ENCODE measurements at regions not wholly inside any gene's neighbourhood (a gene's known extent, or its start where the extent isn't known, plus 50 kb on each side); places are given as distances from the start of the nearest gene placed in this dataset.

DNA sequence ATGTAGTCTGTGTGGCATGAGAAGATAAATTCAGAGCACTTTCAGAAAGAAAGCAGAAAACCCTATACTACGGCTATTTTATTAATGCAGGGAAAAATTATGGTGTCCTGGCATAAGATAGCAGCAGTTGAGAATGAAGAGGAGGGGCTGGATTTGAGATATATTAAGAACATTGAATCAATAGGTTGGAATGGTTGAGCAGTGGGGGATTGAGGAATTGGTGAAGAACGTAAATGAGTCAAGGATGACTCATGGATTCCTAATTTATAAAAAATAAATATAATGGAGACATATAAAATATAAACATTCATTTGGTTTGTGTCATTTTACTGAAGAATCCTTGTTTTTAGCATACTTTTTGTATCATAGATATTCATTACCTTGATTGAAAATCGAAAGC, 234.3 kb upstream of the ADAMTS5 start:
- Mint-ChIP-seq H3K36me3 (no peaks in the 10 kb centered on the region), H3K4me1 (peaks cover 14% of the 10 kb centered on the region), H3K9me3 (peaks cover 7% of the 10 kb centered on the region), H3K27ac (no peak overlapping the region), H3K4me3 (no peak overlapping the region), H3K27me3 (ENCODE audit: low read depth) (no peaks in the 10 kb centered on the region)
- no peak for DNase-seq (ENCODE audit: low spot score in 2 of 2, unreplicated experiment in 2 of 2)
- TF ChIP-seq, protein P1, sequence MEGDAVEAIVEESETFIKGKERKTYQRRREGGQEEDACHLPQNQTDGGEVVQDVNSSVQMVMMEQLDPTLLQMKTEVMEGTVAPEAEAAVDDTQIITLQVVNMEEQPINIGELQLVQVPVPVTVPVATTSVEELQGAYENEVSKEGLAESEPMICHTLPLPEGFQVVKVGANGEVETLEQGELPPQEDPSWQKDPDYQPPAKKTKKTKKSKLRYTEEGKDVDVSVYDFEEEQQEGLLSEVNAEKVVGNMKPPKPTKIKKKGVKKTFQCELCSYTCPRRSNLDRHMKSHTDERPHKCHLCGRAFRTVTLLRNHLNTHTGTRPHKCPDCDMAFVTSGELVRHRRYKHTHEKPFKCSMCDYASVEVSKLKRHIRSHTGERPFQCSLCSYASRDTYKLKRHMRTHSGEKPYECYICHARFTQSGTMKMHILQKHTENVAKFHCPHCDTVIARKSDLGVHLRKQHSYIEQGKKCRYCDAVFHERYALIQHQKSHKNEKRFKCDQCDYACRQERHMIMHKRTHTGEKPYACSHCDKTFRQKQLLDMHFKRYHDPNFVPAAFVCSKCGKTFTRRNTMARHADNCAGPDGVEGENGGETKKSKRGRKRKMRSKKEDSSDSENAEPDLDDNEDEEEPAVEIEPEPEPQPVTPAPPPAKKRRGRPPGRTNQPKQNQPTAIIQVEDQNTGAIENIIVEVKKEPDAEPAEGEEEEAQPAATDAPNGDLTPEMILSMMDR (IDR thresholded peaks at IDR 0.05; ENCODE audit: unreplicated experiment), result no peak

DNA sequence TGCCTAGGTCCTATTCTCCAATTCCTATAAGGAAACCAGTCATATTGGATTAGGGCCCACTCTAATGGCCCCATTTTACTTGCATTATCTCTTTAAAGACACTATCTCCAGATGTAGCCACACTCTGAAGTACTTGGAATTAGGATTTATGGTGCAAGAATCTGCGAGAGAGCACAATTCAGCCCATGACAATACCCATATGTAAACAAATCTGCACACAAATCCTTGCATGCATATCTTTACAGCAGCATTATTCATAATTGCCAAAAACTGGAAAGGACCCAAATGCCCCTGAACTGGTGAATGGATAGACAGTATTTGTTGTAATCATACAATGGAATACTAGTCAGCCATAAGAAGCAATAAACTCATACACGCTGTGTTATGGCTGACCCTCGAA, 229.8 kb upstream of the ADAMTS5 start:
- TF ChIP-seq, protein P1 (IDR thresholded peaks at IDR 0.05; ENCODE audit: unreplicated experiment), result no peak
- no peak overlapping the region for H3K4me3 Mint-ChIP-seq
- no peak for DNase-seq (ENCODE audit: low spot score in 2 of 2, unreplicated experiment in 2 of 2)

DNA sequence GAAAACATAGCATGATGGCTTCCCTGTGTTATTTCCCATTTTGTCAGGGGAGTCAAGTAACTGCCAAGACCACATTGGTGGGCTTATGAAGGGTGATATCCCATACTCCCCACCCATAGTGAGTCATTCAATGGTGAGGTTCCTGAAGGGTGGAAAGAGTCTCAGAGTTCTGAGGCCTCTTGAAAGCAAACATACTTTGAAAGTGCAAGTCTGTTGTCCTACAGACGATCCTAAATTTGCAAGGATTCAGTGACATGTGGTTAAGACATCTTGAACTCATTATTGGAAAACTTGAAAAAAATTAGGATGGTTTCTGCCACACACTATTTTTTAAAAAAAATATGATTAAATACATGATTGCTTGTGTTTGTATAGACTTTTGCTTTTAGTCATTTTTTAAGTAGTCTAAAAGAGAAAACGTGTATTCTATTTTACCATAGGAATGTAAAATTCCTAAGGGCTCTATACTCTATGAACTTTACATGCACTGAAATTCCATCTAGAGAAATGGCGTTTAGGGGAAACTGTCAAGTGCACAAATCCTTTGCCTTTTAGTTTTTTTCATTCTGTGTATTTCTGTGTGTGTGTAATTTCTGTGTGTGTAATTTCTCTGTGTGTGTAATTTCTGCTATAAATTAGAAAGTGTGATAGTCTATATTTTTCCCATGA, 225.5 kb upstream of the ADAMTS5 start:
- H3K4me3 Mint-ChIP-seq, result no peak overlapping the region
- H3K9me3 Mint-ChIP-seq, result peaks cover 25% of the 10 kb centered on the region
- H3K4me1 Mint-ChIP-seq, result peaks cover 27% of the 10 kb centered on the region
- H3K36me3 Mint-ChIP-seq, result peaks cover 2% of the 10 kb centered on the region
- TF ChIP-seq, protein P1 (IDR thresholded peaks at IDR 0.05; ENCODE audit: unreplicated experiment), result no peak
- H3K27me3 Mint-ChIP-seq (ENCODE audit: low read depth), result no peaks in the 10 kb centered on the region
- no peak for DNase-seq (ENCODE audit: low spot score in 2 of 2, unreplicated experiment in 2 of 2)
- H3K27ac Mint-ChIP-seq, result peak overlapping the region; percentile 50

More for the DNA sequence above, 229.8 kb upstream of the ADAMTS5 start:
- H3K27me3 Mint-ChIP-seq (ENCODE audit: low read depth), result no peaks in the 10 kb centered on the region
- peaks cover 10% of the 10 kb centered on the region for H3K4me1 Mint-ChIP-seq
- H3K9me3 Mint-ChIP-seq, result peaks cover 25% of the 10 kb centered on the region
- no peak overlapping the region for H3K27ac Mint-ChIP-seq
- peaks cover 2% of the 10 kb centered on the region for H3K36me3 Mint-ChIP-seq

DNA sequence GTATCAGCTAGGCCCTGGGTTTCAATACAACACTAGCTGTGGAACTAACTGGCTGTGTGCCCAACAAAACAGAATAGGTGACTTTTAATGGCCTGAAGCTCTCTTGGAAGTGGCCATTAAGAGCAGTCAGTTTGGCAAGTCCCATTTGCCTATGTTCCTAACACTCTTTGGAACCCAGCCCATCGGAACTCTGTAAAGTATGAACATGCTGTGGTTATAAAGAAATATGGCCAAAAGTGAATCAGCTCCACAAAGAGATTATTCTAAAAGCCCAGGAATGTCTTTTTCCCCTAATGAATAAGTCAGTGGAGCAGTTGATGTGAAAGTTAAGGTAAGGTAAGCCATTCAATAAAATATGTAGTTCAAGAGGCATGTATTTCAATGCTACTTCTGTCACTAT, 223.7 kb upstream of the ADAMTS5 start:
- Mint-ChIP-seq H3K9me3 (peaks cover 14% of the 10 kb centered on the region), H3K36me3 (peaks cover 2% of the 10 kb centered on the region), H3K4me1 (peaks cover 27% of the 10 kb centered on the region), H3K27me3 (ENCODE audit: low read depth) (no peaks in the 10 kb centered on the region), H3K4me3 (no peak overlapping the region), H3K27ac (peak overlapping the region; percentile 55)
- no peak for DNase-seq (ENCODE audit: low spot score in 2 of 2, unreplicated experiment in 2 of 2)
- TF ChIP-seq, protein P1 (IDR thresholded peaks at IDR 0.05; ENCODE audit: unreplicated experiment), result no peak

DNA sequence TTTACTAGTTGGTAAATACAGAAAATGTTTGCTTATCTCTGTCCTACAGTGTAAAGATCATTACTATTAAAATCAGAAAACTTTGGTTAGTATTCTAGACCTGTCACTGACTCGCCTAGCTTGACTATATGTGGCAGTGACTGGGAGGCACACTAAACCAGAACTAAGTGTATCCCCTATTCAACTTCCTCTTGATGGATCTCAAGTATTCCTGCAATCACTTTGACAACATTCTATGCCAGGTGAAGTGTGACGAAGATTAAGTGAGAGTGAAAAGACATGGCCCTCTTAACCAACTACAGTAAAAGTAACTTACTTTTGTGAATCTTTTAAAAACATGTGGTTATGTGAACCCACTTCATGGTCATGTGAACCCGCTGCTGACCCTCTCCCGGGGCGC, 223.0 kb upstream of the ADAMTS5 start:
- peaks cover 2% of the 10 kb centered on the region for H3K36me3 Mint-ChIP-seq
- H3K4me1 Mint-ChIP-seq, result peaks cover 27% of the 10 kb centered on the region
- H3K4me3 Mint-ChIP-seq, result no peak overlapping the region
- no peak overlapping the region for H3K27ac Mint-ChIP-seq
- H3K9me3 Mint-ChIP-seq, result peaks cover 6% of the 10 kb centered on the region
- DNase-seq (ENCODE audit: low spot score in 2 of 2, unreplicated experiment in 2 of 2), result no peak
- TF ChIP-seq, protein P1 (IDR thresholded peaks at IDR 0.05; ENCODE audit: unreplicated experiment), result no peak
- no peaks in the 10 kb centered on the region for H3K27me3 Mint-ChIP-seq (ENCODE audit: low read depth)

All from mesothelial cell of epicardium (in vitro differentiated cells).